ENCODE measurements at regions not wholly inside any gene's neighbourhood (a gene's known extent, or its start where the extent isn't known, plus 50 kb on each side); places are given as distances from the start of the nearest gene placed in this dataset.

DNA sequence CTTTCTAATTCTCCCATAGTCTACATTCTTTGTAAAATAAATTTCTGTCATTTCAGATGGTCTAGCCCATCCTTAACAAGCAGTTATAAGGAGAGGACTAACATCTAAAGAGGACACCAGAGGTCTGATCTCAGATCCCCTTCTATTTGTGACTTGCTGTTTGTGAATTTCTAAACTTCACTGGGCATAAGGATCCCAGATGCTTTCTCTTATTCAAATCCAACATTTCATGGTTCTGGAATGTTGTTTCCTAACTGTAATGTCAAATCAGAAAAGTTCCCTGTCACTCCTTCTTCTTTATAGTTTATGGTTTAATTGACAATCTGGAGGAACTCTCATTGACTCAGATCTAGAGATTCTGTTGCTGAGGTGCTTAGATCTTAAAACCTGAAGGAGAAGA is 430.2 kb downstream of the MEIS1 start:
- ChIA-PET CTCF (interaction anchor here (0.7 kb wide), 1 partner anchor 10 kb away, joined by 3 read pairs; no protein-coding TSS in a partner anchor), POLR2A (no interaction called here)
- Histone ChIP-seq H3K27ac (ENCODE audit: extremely low read depth, low read depth, low read length) (no peak overlapping the region), H3K4me3 (ENCODE audit: low read depth, low read length) (no peak overlapping the region), H3K9me3 (ENCODE audit: control insufficient read depth, insufficient read depth, low read depth, low read length) (no peaks in the 10 kb centered on the region), H3K4me1 (ENCODE audit: control insufficient read depth, insufficient read depth, low read length) (no peaks in the 10 kb centered on the region), H3K36me3 (ENCODE audit: control insufficient read depth in 2 of 2, insufficient read depth in 1 of 2, low read length in 2 of 2) (no peaks in the 10 kb centered on the region)
- TF ChIP-seq, protein P1, sequence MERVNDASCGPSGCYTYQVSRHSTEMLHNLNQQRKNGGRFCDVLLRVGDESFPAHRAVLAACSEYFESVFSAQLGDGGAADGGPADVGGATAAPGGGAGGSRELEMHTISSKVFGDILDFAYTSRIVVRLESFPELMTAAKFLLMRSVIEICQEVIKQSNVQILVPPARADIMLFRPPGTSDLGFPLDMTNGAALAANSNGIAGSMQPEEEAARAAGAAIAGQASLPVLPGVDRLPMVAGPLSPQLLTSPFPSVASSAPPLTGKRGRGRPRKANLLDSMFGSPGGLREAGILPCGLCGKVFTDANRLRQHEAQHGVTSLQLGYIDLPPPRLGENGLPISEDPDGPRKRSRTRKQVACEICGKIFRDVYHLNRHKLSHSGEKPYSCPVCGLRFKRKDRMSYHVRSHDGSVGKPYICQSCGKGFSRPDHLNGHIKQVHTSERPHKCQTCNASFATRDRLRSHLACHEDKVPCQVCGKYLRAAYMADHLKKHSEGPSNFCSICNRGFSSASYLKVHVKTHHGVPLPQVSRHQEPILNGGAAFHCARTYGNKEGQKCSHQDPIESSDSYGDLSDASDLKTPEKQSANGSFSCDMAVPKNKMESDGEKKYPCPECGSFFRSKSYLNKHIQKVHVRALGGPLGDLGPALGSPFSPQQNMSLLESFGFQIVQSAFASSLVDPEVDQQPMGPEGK (tag by site-specific recombination; IDR thresholded peaks at IDR 0.05), result no peak
- TF ChIP-seq ZNF16 (tag by site-specific recombination; IDR thresholded peaks at IDR 0.05; ENCODE audit: low read depth) (no peak), ZNF404 (tag by site-specific recombination; IDR thresholded peaks at IDR 0.05) (no peak), OSR2 (tag by site-specific recombination; IDR thresholded peaks at IDR 0.05) (no peak), ZNF677 (tag by site-specific recombination; IDR thresholded peaks at IDR 0.05) (no peak), ZNF121 (tag by site-specific recombination; IDR thresholded peaks at IDR 0.05) (no peak), ZNF202 (tag by site-specific recombination; IDR thresholded peaks at IDR 0.05; ENCODE audit: borderline replicate concordance) (no peak), YY2 (tag by site-specific recombination; IDR thresholded peaks at IDR 0.05) (no peak), ZNF639 (tag by site-specific recombination; IDR thresholded peaks at IDR 0.05) (no peak), ZNF433 (tag by site-specific recombination; IDR thresholded peaks at IDR 0.05; ENCODE audit: low read depth) (no peak), KLF7 (tag by site-specific recombination; IDR thresholded peaks at IDR 0.05; ENCODE audit: borderline replicate concordance) (no peak), REPIN1 (tag by site-specific recombination; IDR thresholded peaks at IDR 0.05; ENCODE audit: low read depth) (no peak), ZNF48 (tag by site-specific recombination; IDR thresholded peaks at IDR 0.05) (no peak), SCRT1 (tag by site-specific recombination; IDR thresholded peaks at IDR 0.05; ENCODE audit: borderline replicate concordance) (no peak)
- TF ChIP-seq, protein P2, sequence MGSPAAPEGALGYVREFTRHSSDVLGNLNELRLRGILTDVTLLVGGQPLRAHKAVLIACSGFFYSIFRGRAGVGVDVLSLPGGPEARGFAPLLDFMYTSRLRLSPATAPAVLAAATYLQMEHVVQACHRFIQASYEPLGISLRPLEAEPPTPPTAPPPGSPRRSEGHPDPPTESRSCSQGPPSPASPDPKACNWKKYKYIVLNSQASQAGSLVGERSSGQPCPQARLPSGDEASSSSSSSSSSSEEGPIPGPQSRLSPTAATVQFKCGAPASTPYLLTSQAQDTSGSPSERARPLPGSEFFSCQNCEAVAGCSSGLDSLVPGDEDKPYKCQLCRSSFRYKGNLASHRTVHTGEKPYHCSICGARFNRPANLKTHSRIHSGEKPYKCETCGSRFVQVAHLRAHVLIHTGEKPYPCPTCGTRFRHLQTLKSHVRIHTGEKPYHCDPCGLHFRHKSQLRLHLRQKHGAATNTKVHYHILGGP (tag by site-specific recombination; IDR thresholded peaks at IDR 0.05), result no peak

DNA sequence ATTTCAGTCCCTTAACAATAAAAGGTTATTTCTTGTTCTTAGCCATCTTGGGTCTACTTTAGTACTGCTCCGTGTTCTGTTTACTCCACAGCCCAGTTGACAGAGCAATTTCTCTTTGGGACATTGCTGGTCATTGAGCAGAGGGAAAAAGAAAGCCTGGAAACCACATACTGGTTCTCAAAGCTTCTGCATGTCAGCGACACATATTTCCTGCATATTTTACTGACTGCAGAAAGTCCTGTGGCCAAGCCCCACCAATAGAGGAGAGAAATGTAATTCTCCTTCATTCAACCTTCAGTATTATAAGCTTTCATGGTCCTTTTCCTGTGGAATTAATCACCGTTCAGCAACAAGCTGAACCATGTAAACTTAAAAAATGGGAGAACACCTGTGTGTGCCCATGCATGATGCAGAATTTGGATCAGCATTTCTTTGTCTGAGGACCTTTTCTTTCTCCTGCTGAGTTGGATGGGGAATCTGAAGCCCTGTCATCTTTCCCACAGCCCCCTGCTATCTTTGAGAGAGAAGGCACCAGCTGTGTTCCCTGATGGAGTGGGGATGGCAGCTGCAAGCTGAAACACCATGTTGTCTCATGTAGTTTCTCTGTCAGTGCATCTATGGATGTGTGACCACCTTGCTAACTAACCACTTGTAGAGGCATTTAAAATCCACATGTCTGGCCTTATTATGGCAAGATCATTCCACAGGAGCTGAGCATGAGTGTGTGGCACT is 431.6 kb downstream of the MEIS1 start:
- Histone ChIP-seq H3K36me3 (ENCODE audit: control insufficient read depth in 2 of 2, insufficient read depth in 1 of 2, low read length in 2 of 2) (no peaks in the 10 kb centered on the region), H3K27ac (ENCODE audit: extremely low read depth, low read depth, low read length) (no peak overlapping the region), H3K9me3 (ENCODE audit: control insufficient read depth, insufficient read depth, low read depth, low read length) (no peaks in the 10 kb centered on the region), H3K4me1 (ENCODE audit: control insufficient read depth, insufficient read depth, low read length) (no peaks in the 10 kb centered on the region), H3K4me3 (ENCODE audit: low read depth, low read length) (no peak overlapping the region)
- POLR2A ChIA-PET, result no interaction called here
- TF ChIP-seq SCRT2 (tag by site-specific recombination; IDR thresholded peaks at IDR 0.05) (no peak), ZNF585B (tag by site-specific recombination; IDR thresholded peaks at IDR 0.05) (no peak), ZNF701 (tag by site-specific recombination; IDR thresholded peaks at IDR 0.05) (no peak), ZNF423 (tag by site-specific recombination; IDR thresholded peaks at IDR 0.05) (no peak), ZEB2 (tag by site-specific recombination; IDR thresholded peaks at IDR 0.05) (no peak), REST (tag by site-specific recombination; IDR thresholded peaks at IDR 0.05) (no peak), SALL2 (tag by site-specific recombination; IDR thresholded peaks at IDR 0.05; ENCODE audit: borderline replicate concordance) (no peak), ZNF658 (tag by site-specific recombination; IDR thresholded peaks at IDR 0.05) (no peak), ZNF138 (tag by site-specific recombination; IDR thresholded peaks at IDR 0.05; ENCODE audit: borderline replicate concordance) (no peak), ZNF223 (tag by site-specific recombination; IDR thresholded peaks at IDR 0.05) (no peak), KLF1 (tag by site-specific recombination; IDR thresholded peaks at IDR 0.05) (no peak), ZNF335 (tag by site-specific recombination; conservative IDR thresholded peaks at IDR 0.05) (no peak)
- CTCF ChIA-PET, result interaction anchor here (0.6 to 0.7 kb wide), 2 partner anchors 277 to 430 kb away, joined by 4 read pairs; no protein-coding TSS in a partner anchor
